Mononuclear cell (primary cell): ENCODE measurements at regions not wholly inside any gene's neighbourhood (a gene's known extent, or its start where the extent isn't known, plus 50 kb on each side); places are given as distances from the start of the nearest gene placed in this dataset.

Experiments
- H3K27me3 ChIP-seq: 2 replicates; pipeline ENCODE4 v1.6.0; 2011; ENCODE audit warnings: low read length, control low read depth; ENCODE audit not compliant: insufficient read depth
- H3K4me1 ChIP-seq: 2 replicates; pipeline ENCODE4 v1.5.1; 2011; ENCODE audit warnings: mild to moderate bottlenecking, low read length, control low read depth; ENCODE audit not compliant: insufficient read depth
- H3K4me3 ChIP-seq: 2 replicates; pipeline ENCODE4 v1.5.1; 2011; ENCODE audit warnings: mild to moderate bottlenecking, low read length, moderate library complexity
- H3K9me3 ChIP-seq: 2 replicates; pipeline ENCODE4 v1.5.1; 2011; ENCODE audit warnings: low read depth, mild to moderate bottlenecking, control low read depth, low read length

DNA sequence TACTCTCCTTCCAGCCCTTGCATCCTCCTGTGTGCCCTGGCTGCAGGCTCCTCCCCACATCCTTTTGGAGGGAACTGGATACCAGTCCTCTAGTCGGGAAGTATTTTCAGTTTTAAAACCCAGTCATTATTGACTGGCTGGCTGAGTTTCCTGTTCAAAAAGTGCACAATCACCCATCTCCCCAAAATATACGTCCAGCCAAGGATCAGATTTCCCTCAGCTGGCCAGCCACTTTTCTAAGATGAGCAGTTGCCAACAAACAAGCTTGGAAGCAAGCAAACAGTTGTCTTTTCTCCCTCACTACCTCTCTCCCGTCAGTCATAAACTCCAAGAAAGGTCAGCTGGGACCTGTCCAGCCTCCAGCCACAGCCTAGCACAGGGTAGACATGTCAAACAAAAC lies 147.7 kb upstream of the GALNT15 start:
- Histone ChIP-seq H3K9me3 (no peaks in the 10 kb centered on the region), H3K4me3 (no peak overlapping the region), H3K4me1 (no peaks in the 10 kb centered on the region), H3K27me3 (no peaks in the 10 kb centered on the region)

DNA sequence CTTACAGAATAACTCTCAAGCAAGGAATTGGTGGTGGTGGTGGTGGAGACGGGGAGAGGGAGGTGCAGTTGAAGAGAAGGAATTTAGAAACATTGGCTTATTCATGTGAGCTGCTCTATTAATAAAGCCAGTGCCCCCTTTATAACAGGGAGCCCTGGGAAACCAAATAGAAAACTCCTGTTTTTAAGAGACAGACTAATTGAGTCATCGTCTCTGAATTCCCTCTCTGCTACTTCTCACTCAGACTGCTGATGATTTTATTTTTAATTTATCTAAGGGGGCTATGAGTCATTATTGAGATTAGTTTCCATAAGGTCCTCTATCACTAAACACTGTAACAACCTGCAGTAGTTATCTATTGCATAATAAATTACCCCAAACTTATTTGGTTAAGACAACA lies 145.9 kb upstream of the GALNT15 start:
- Histone ChIP-seq H3K27me3 (no peaks in the 10 kb centered on the region), H3K9me3 (no peaks in the 10 kb centered on the region), H3K4me1 (no peaks in the 10 kb centered on the region), H3K4me3 (no peak overlapping the region)

DNA sequence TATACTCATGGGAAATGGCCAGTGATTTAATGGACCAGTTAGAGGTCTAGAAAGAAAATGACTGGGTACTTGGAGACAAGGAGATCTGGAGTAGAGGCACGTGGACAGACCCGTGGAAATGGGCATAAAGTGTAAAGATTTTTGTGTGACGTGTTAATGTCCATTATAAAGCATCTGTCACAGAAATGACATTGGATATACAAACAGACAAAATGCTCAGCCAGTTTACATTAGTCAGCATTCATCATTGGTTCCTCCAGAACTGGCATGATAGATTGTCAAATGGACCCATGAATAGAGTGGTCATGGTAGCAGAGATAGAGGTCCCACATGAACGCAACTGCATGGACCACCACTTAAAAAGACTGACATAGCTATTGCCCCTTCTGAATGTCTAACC lies 144.1 kb upstream of the GALNT15 start:
- Histone ChIP-seq H3K27me3 (no peaks in the 10 kb centered on the region), H3K4me1 (no peaks in the 10 kb centered on the region), H3K9me3 (no peaks in the 10 kb centered on the region), H3K4me3 (no peak overlapping the region)

DNA sequence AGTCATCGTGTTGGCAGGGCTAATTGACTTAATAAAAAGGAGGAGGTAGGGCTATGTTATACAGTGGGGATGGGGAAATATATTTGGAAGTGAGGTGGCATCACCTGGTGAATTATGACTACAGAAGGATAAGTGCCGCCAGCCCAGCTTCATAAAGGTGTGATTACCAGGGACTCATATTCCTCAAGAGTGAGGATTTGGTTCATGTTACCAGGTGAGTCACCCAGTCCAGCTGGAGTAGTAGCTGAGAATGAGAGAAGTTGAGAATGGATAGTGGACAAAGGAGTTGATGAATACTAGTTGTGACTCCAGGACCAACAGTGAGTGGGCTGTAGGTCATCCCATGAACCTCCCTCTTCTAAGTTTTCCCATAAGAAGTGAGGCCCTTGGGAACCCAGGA lies 143.0 kb upstream of the GALNT15 start:
- Histone ChIP-seq H3K4me1 (no peaks in the 10 kb centered on the region), H3K27me3 (no peaks in the 10 kb centered on the region), H3K4me3 (no peak overlapping the region), H3K9me3 (no peaks in the 10 kb centered on the region)

- Histone ChIP-seq H3K9me3 (no peaks in the 10 kb centered on the region), H3K27me3 (peaks cover 5% of the 10 kb centered on the region), H3K4me1 (no peaks in the 10 kb centered on the region), H3K4me3 (no peak overlapping the region)
These were observed 140.4 kb upstream of the GALNT15 start for GRCh38 chr3:16033889-16034687.

GRCh38 chr3:16040991-16041390 lies 133.5 kb upstream of the GALNT15 start:
- no peak overlapping the region for H3K4me3 ChIP-seq
- H3K27me3 ChIP-seq, result peaks cover 11% of the 10 kb centered on the region
- no peaks in the 10 kb centered on the region for H3K9me3 ChIP-seq
- no peaks in the 10 kb centered on the region for H3K4me1 ChIP-seq

DNA sequence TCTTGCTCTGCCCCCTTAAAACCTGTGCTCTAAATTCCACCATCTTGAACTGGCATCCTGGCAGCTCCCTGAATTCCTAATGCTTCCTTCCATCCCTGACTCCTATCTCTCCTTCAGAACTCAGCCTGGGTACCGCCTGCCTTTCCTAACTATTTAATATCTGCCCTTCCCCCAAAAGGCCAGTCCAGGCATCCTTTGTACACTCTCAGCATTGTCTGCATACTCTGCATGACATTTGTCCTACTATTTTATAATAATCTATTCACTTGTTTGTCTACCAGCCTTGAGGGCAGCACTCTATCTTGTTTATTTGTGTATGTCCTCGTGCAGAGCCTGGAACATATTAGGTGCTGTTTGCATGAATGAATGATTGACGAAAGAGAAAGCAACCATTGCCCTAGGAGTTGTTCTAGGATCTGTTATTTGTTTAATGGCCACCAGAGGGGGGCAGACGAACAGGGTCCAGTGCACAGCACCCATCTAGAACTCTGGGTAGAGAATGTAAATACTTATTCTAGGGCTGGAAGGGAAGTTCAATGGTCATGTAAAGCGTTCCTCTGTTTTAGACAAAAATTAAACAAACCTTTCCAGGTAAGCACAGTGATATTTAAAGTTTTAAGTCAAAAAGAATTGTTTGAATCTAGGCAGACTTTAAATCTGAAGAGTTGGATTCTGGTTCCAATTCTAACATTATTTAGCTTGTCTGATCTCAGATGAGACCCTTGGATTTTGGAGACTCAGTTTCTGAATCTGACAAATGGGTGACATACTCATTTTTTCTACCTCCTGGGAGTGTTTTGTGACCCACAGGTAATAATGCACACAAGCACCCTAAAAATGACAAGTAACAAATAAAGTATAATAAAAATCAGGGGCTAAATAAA lies 125.8 kb upstream of the GALNT15 start:
- H3K4me3 ChIP-seq, result no peak overlapping the region
- no peaks in the 10 kb centered on the region for H3K9me3 ChIP-seq
- H3K4me1 ChIP-seq, result peaks cover 4% of the 10 kb centered on the region
- no peaks in the 10 kb centered on the region for H3K27me3 ChIP-seq

DNA sequence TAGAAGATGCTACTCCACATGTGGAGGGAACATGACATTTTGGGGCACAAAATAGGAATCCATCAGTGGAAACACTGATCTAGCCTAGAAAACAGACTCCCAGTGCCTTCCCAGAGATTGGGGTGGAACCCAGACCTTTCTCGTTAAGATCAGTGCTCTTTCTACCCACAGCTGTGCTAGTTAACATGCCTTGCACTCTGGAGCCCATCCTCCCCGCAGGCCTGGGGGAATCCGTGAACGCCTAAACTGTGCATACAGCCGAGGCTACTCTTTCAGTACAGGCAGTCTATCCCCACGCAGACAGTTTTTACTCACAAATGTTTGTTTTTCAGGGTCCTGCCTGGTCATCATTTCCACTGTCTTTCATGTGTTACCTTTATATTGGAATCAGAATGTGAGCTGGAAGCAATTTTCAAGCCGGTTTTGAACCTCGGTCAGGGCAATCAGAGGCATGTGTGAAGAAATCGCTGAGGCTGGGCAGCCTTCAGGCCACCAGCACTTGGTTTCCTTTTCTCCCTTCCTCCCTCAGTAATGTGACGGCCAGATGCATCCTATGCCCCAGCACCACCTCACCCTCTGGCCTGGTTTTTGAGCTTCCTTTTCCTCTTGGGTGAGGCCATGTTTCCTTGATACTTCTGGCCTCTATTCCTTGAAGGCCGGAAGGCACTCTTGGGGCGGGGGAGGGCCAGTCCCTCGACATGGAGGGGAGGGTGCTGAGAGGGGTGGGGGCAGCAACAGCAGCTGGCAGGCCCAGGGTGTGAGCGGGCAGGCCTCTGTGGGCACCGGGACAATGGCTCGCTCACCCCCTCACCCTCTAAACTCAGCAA lies 123.6 kb upstream of the GALNT15 start:
- Histone ChIP-seq H3K9me3 (no peaks in the 10 kb centered on the region), H3K4me1 (peaks cover 4% of the 10 kb centered on the region), H3K27me3 (no peaks in the 10 kb centered on the region), H3K4me3 (no peak overlapping the region)

- no peaks in the 10 kb centered on the region for H3K9me3 ChIP-seq
- no peaks in the 10 kb centered on the region for H3K27me3 ChIP-seq
- H3K4me1 ChIP-seq, result peaks cover 4% of the 10 kb centered on the region
- H3K4me3 ChIP-seq, result no peak overlapping the region
These were observed 122.8 kb upstream of the GALNT15 start for GRCh38 chr3:16051691-16052090.

- Histone ChIP-seq H3K9me3 (no peaks in the 10 kb centered on the region), H3K4me3 (no peak overlapping the region), H3K4me1 (peaks cover 4% of the 10 kb centered on the region), H3K27me3 (no peaks in the 10 kb centered on the region)
These were observed 121.5 kb upstream of the GALNT15 start for GRCh38 chr3:16052964-16053363.

GRCh38 chr3:16053794-16054193 lies 120.7 kb upstream of the GALNT15 start:
- Histone ChIP-seq H3K9me3 (no peaks in the 10 kb centered on the region), H3K4me1 (no peaks in the 10 kb centered on the region), H3K27me3 (no peaks in the 10 kb centered on the region)

DNA sequence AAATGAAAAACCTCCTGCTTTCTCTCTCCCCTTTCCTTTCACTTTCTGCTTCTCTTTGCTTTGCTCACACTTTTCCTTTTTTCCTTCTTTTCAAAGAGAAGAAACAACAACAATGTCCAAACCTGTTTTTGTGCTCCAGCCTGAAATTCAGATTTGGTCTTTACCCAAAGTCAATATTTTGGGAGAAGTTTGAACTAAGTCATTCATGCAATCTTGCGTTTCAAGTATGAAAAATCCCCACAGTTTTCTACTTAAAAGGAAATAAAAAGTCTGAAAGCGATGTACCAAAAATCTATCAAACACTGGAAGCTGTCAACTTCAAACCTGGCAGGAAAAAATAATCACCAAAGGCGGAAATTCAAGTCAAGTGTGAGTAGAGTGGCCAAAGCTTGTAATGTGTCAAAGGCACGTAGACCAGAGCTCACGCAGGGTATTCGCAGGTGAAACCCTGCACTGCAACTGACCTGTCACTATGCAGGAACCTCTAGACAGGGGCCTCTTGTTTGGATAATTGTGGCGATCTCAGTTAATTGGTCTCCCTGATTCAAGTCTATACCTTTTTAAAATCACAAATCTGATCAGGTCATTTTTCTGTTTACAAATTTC lies 118.8 kb upstream of the GALNT15 start:
- H3K27me3 ChIP-seq, result no peaks in the 10 kb centered on the region
- H3K4me3 ChIP-seq, result no peak overlapping the region
- no peaks in the 10 kb centered on the region for H3K4me1 ChIP-seq
- no peaks in the 10 kb centered on the region for H3K9me3 ChIP-seq

More at GRCh38 chr3:16053794-16054193, 120.7 kb upstream of the GALNT15 start:
- H3K4me3 ChIP-seq, result no peak overlapping the region

GRCh38 chr3:16056217-16056616 lies 118.3 kb upstream of the GALNT15 start:
- Histone ChIP-seq H3K9me3 (no peaks in the 10 kb centered on the region), H3K27me3 (no peaks in the 10 kb centered on the region), H3K4me3 (no peak overlapping the region), H3K4me1 (no peaks in the 10 kb centered on the region)

- no peaks in the 10 kb centered on the region for H3K9me3 ChIP-seq
- H3K27me3 ChIP-seq, result no peaks in the 10 kb centered on the region
- no peaks in the 10 kb centered on the region for H3K4me1 ChIP-seq
- no peak overlapping the region for H3K4me3 ChIP-seq
These were observed 116.0 kb upstream of the GALNT15 start for GRCh38 chr3:16058521-16058920.
